Erythroblast (primary cell): ENCODE measurements at regions not wholly inside any gene's neighbourhood (a gene's known extent, or its start where the extent isn't known, plus 50 kb on each side); places are given as distances from the start of the nearest gene placed in this dataset.

Experiments used
- GATA1 ChIP-seq: IDR thresholded peaks from 2 replicates; pipeline ENCODE4 v1.6.1; 2011; ENCODE audit warnings: low read depth, mild to moderate bottlenecking, control low read depth, low read length, moderate library complexity
- POLR2A ChIP-seq: IDR thresholded peaks from 2 replicates; pipeline ENCODE4 v1.6.1; 2011; ENCODE audit warnings: mild to moderate bottlenecking, low read length

- no peak for TF ChIP-seq POLR2A
- no peak for TF ChIP-seq GATA1
These were observed 264.5 kb upstream of the ELAVL2 start for GRCh38 chr9:24090566-24090965.
